SK-N-SH treated with all-trans-retinoic acid at 6 μM for 48 hours (cell line): ENCODE measurements at regions not wholly inside any gene's neighbourhood (a gene's known extent, or its start where the extent isn't known, plus 50 kb on each side); places are given as distances from the start of the nearest gene placed in this dataset.

Experiments
- ATAC-seq: fragments of 200-7000 bp; cut with Tn5 transposase; 3 replicates; pipeline ENCODE4 v1.9.1; 2020; ENCODE audit warnings: mild to moderate bottlenecking, moderate library complexity
- ARNTL ChIP-seq: fragments of 450-650 bp; formaldehyde crosslinking; IDR thresholded peaks from 2 replicates; pipeline ENCODE4 v1.5.0; 2020; ENCODE audit warnings: low read depth, mild to moderate bottlenecking, moderate library complexity, borderline replicate concordance
- BACH2 ChIP-seq: fragments of 250-450 bp; sonication (Bioruptor Pico); IDR thresholded peaks from 2 replicates; pipeline ENCODE4 v1.9.0; 2021; ENCODE audit warnings: mild to moderate bottlenecking, borderline replicate concordance
- CREB5 ChIP-seq: fragments of 250-450 bp; sonication (Bioruptor Pico); IDR thresholded peaks from 2 replicates; pipeline ENCODE4 v1.5.1; 2020; ENCODE audit warnings: low read depth, mild to moderate bottlenecking, moderate library complexity
- CSDC2 ChIP-seq: fragments of 250-450 bp; sonication (Bioruptor Pico); IDR thresholded peaks from 2 replicates; pipeline ENCODE4 v1.5.0; 2020; ENCODE audit warnings: mild to moderate bottlenecking, moderate library complexity
- CSRNP3 ChIP-seq: fragments of 250-450 bp; sonication (Bioruptor Pico); IDR thresholded peaks from 2 replicates; pipeline ENCODE4 v1.5.1; 2021; ENCODE audit warnings: mild to moderate bottlenecking, moderate library complexity
- GLIS3 ChIP-seq: fragments of 250-450 bp; sonication (Bioruptor Pico); IDR thresholded peaks from 2 replicates; pipeline ENCODE4 v1.5.0; 2020; ENCODE audit warnings: mild to moderate bottlenecking, moderate library complexity
- ISL1 ChIP-seq: fragments of 250-450 bp; sonication (Bioruptor Pico); IDR thresholded peaks from 2 replicates; pipeline ENCODE4 v2.1.2; 2022; ENCODE audit warnings: mild to moderate bottlenecking, moderate library complexity
- OSR1 ChIP-seq: fragments of 250-450 bp; sonication (Bioruptor Pico); IDR thresholded peaks from 2 replicates; pipeline ENCODE4 v1.8.0; 2022; ENCODE audit warnings: moderate library complexity, mild to moderate bottlenecking, inconsistent platforms
- PATZ1 ChIP-seq: fragments of 250-450 bp; sonication (Bioruptor Pico); IDR thresholded peaks from 2 replicates; pipeline ENCODE4 v1.8.0; 2020; ENCODE audit warnings: mild to moderate bottlenecking, moderate library complexity, borderline replicate concordance
- POU6F1 ChIP-seq: fragments of 250-450 bp; sonication (Bioruptor Pico); IDR thresholded peaks from 2 replicates; pipeline ENCODE4 v1.8.0; 2021; ENCODE audit warnings: low read depth, mild to moderate bottlenecking, moderate library complexity, borderline replicate concordance
- PPARA ChIP-seq: fragments of 250-450 bp; sonication (Bioruptor Pico); IDR thresholded peaks from 2 replicates; pipeline ENCODE4 v1.5.0; 2020; ENCODE audit warnings: mild to moderate bottlenecking, borderline replicate concordance
- SNAI2 ChIP-seq: fragments of 250-450 bp; sonication (Bioruptor Pico); IDR thresholded peaks from 2 replicates; pipeline ENCODE4 v1.5.0; 2020; ENCODE audit warnings: mild to moderate bottlenecking, moderate library complexity
- TCF4 ChIP-seq: fragments of 250-450 bp; sonication (Bioruptor Pico); IDR thresholded peaks from 2 replicates; pipeline ENCODE4 v1.8.0; 2021; ENCODE audit warnings: mild to moderate bottlenecking, moderate library complexity, borderline replicate concordance
- TOX ChIP-seq: fragments of 250-450 bp; sonication (Bioruptor Pico); IDR thresholded peaks from 2 replicates; pipeline ENCODE4 v1.8.0; 2021; ENCODE audit warnings: mild to moderate bottlenecking, moderate library complexity, borderline replicate concordance
- TSHZ2 ChIP-seq: fragments of 250-450 bp; sonication (Bioruptor Pico); IDR thresholded peaks from 2 replicates; pipeline ENCODE4 v1.5.0; 2020; ENCODE audit warnings: mild to moderate bottlenecking, moderate library complexity
- ZC3H10 ChIP-seq: fragments of 250-450 bp; sonication (Bioruptor Pico); IDR thresholded peaks from 2 replicates; pipeline ENCODE4 v1.5.1; 2021; ENCODE audit warnings: mild to moderate bottlenecking, moderate library complexity
- ZFP3 ChIP-seq: fragments of 250-450 bp; sonication (Bioruptor Pico); IDR thresholded peaks from 2 replicates; pipeline ENCODE4 v1.5.0; 2020; ENCODE audit warnings: mild to moderate bottlenecking, moderate library complexity
- ZNF565 ChIP-seq: fragments of 450-650 bp; formaldehyde crosslinking; conservative IDR thresholded peaks from 2 replicates; pipeline ENCODE4 v1.5.0; 2020; ENCODE audit warnings: low read depth, mild to moderate bottlenecking, moderate library complexity
- ZNF8 ChIP-seq: fragments of 450-650 bp; formaldehyde crosslinking; IDR thresholded peaks from 2 replicates; pipeline ENCODE4 v1.5.0; 2020; ENCODE audit warnings: mild to moderate bottlenecking, moderate library complexity

- TF ChIP-seq POU6F1 (CRISPR knock-in tag) (no peak), SNAI2 (CRISPR knock-in tag) (no peak), ZFP3 (CRISPR knock-in tag) (no peak), PPARA (no peak), TOX (no peak)
Measured at GRCh38 chr11:109133159-109133558, 288.8 kb upstream of the C11orf87 start (continued).

- ATAC-seq: no peak
Measured at GRCh38 chr11:109135627-109136026, 286.4 kb upstream of the C11orf87 start.

GRCh38 chr11:109138196-109138595, 283.8 kb upstream of the C11orf87 start:
- ATAC-seq: no peak
- TF ChIP-seq GLIS3 (CRISPR knock-in tag) (no peak), ISL1 (CRISPR knock-in tag) (peak; percentile 26; the same call in 1 of the 2 replicates)

More at GRCh38 chr11:109135627-109136026, 286.4 kb upstream of the C11orf87 start:
- no peak for TF ChIP-seq ZC3H10 (CRISPR knock-in tag)
- TF ChIP-seq ZNF8 (CRISPR knock-in tag): peak; percentile 96

- TF ChIP-seq ZNF565 (CRISPR knock-in tag) (no peak), SNAI2 (CRISPR knock-in tag) (no peak), ARNTL (CRISPR knock-in tag) (no peak), TCF4 (CRISPR knock-in tag) (no peak), BACH2 (CRISPR knock-in tag) (no peak), CREB5 (no peak), ZFP3 (CRISPR knock-in tag) (no peak), OSR1 (no peak), ZC3H10 (CRISPR knock-in tag) (no peak), TSHZ2 (no peak), ZNF8 (CRISPR knock-in tag) (no peak), PPARA (no peak), ISL1 (CRISPR knock-in tag) (no peak)
Measured at GRCh38 chr11:109140426-109140825, 281.6 kb upstream of the C11orf87 start.

GRCh38 chr11:109140857-109141515, 281.0 kb upstream of the C11orf87 start:
- TF ChIP-seq OSR1 (no peak), TSHZ2 (no peak), ZC3H10 (CRISPR knock-in tag) (no peak), PATZ1 (CRISPR knock-in tag) (no peak), CSRNP3 (no peak), ZFP3 (CRISPR knock-in tag) (no peak), ZNF8 (CRISPR knock-in tag) (no peak), CREB5 (no peak), CSDC2 (no peak), SNAI2 (CRISPR knock-in tag) (no peak), ARNTL (CRISPR knock-in tag) (no peak), GLIS3 (CRISPR knock-in tag) (no peak)
- no peak for ATAC-seq

More at GRCh38 chr11:109140426-109140825, 281.6 kb upstream of the C11orf87 start:
- ATAC-seq: no peak
